ENCODE measurements at regions not wholly inside any gene's neighbourhood (a gene's known extent, or its start where the extent isn't known, plus 50 kb on each side); places are given as distances from the start of the nearest gene placed in this dataset.

DNA sequence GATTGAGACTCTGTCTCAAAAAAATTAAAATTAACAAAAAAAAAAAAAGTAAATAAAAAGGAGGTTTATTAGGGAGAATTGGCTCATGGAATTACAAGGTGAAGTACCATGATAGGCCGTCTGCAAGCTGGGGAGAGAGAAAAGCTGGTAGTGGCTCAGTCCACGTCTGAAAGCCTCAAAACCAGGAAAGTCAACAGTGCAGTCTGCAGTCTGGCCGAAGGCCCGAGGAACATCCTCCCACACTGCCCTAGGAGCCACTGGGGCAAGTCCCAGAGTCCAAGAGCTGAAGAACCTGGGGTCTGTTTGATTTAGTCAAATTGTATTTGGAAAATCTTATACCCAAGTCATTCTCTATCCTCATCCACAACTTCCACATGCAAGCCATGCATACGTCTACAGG is 59.0 kb upstream of the RAB18 start:
- Histone ChIP-seq H3K9ac (ENCODE audit: low read length) (no peak overlapping the region), H2AFZ (ENCODE audit: low read length) (no peak overlapping the region), H3K4me2 (ENCODE audit: low read depth, low read length) (no peak overlapping the region), H3K79me2 (ENCODE audit: low read length) (no peaks in the 10 kb centered on the region), H3K4me3 (ENCODE audit: low read length) (no peak overlapping the region), H3K27me3 (replicated peaks; ENCODE audit: insufficient read depth, low read length) (no peaks in the 10 kb centered on the region), H3F3A (ENCODE audit: insufficient read depth, low read length) (no peaks in the 10 kb centered on the region), H3K9me3 (replicated peaks; ENCODE audit: insufficient read depth, low read length) (no peaks in the 10 kb centered on the region), H3K9me2 (replicated peaks; ENCODE audit: insufficient read depth, low read length) (no peaks in the 10 kb centered on the region), H4K20me1 (ENCODE audit: insufficient read depth, low read length) (no peaks in the 10 kb centered on the region), H3K4me1 (ENCODE audit: low read length) (no peaks in the 10 kb centered on the region), H3K36me3 (replicated peaks; ENCODE audit: insufficient read depth, low read length) (no peaks in the 10 kb centered on the region), H3K27ac (ENCODE audit: low read length) (no peak overlapping the region)
- no peak for DNase-seq
- no peak for TF ChIP-seq EZH2phosphoT487 (IDR thresholded peaks at IDR 0.05; ENCODE audit: low read length)
- no peak for TF ChIP-seq EZH2 (optimal IDR thresholded peaks at IDR 0.05; ENCODE audit: low read depth, low read length)
- TF ChIP-seq, protein P1, sequence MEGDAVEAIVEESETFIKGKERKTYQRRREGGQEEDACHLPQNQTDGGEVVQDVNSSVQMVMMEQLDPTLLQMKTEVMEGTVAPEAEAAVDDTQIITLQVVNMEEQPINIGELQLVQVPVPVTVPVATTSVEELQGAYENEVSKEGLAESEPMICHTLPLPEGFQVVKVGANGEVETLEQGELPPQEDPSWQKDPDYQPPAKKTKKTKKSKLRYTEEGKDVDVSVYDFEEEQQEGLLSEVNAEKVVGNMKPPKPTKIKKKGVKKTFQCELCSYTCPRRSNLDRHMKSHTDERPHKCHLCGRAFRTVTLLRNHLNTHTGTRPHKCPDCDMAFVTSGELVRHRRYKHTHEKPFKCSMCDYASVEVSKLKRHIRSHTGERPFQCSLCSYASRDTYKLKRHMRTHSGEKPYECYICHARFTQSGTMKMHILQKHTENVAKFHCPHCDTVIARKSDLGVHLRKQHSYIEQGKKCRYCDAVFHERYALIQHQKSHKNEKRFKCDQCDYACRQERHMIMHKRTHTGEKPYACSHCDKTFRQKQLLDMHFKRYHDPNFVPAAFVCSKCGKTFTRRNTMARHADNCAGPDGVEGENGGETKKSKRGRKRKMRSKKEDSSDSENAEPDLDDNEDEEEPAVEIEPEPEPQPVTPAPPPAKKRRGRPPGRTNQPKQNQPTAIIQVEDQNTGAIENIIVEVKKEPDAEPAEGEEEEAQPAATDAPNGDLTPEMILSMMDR (IDR thresholded peaks at IDR 0.05; ENCODE audit: low read length): no peak

DNA sequence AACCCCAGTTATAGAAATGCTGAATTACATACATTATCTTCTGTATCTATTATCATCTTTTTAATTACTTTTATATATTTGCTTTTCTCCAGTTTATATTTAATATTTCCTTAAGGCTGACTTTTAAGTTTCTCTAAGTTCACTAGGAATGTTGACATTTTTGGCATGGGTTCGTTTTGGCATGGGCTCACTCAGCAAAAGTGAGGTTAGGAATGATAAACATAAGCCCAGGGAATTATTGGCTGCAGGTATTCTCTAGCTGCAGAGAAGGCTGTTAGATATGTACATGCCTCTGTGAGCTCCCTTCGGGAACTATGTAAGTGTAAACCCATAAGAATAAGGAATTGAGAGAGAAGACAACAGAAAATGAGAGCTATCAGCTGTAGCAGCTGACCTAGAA is 63.6 kb upstream of the RAB18 start:
- H3K9me2 ChIP-seq (replicated peaks; ENCODE audit: insufficient read depth, low read length): no peaks in the 10 kb centered on the region
- H3K27me3 ChIP-seq (replicated peaks; ENCODE audit: insufficient read depth, low read length): no peaks in the 10 kb centered on the region
- H3K4me1 ChIP-seq (ENCODE audit: low read length): no peaks in the 10 kb centered on the region
- H3K27ac ChIP-seq (ENCODE audit: low read length): no peak overlapping the region
- H3K36me3 ChIP-seq (replicated peaks; ENCODE audit: insufficient read depth, low read length): no peaks in the 10 kb centered on the region
- H3K4me2 ChIP-seq (ENCODE audit: low read depth, low read length): no peak overlapping the region
- DNase-seq: no peak
- no peak overlapping the region for H3K9ac ChIP-seq (ENCODE audit: low read length)
- H3K9me3 ChIP-seq (replicated peaks; ENCODE audit: insufficient read depth, low read length): no peaks in the 10 kb centered on the region
- no peak overlapping the region for H2AFZ ChIP-seq (ENCODE audit: low read length)
- H3K4me3 ChIP-seq (ENCODE audit: low read length): no peak overlapping the region
- H3K79me2 ChIP-seq (ENCODE audit: low read length): no peaks in the 10 kb centered on the region
- H4K20me1 ChIP-seq (ENCODE audit: insufficient read depth, low read length): no peaks in the 10 kb centered on the region
- TF ChIP-seq, protein P1 (IDR thresholded peaks at IDR 0.05; ENCODE audit: low read length): no peak
- TF ChIP-seq EZH2 (optimal IDR thresholded peaks at IDR 0.05; ENCODE audit: low read depth, low read length): no peak
- TF ChIP-seq EZH2phosphoT487 (IDR thresholded peaks at IDR 0.05; ENCODE audit: low read length): no peak
- H3F3A ChIP-seq (ENCODE audit: insufficient read depth, low read length): no peaks in the 10 kb centered on the region

DNA sequence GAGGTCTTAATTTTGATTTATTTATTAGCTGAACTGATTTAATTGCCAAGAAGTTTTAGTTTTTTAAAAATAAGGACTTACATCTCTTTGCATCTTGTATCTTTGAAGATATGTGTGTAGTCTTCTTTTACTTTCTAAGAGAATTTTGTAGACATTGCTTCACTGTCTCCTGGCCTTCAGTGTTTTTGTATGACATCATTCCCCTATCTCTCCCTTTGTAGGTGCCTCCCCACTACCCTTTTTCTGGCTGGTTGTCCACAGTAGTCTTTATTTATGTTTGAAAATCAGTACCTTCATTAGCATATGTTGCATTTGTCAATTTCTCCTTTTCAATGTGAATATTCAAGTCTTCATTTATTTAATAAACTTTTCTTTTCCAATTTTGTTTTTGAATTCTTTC is 64.1 kb upstream of the RAB18 start:
- no peak overlapping the region for H3K27ac ChIP-seq (ENCODE audit: low read length)
- H3K4me1 ChIP-seq (ENCODE audit: low read length): no peaks in the 10 kb centered on the region
- H2AFZ ChIP-seq (ENCODE audit: low read length): no peak overlapping the region
- H3K36me3 ChIP-seq (replicated peaks; ENCODE audit: insufficient read depth, low read length): no peaks in the 10 kb centered on the region
- TF ChIP-seq EZH2 (optimal IDR thresholded peaks at IDR 0.05; ENCODE audit: low read depth, low read length) (no peak), EZH2phosphoT487 (IDR thresholded peaks at IDR 0.05; ENCODE audit: low read length) (no peak)
- TF ChIP-seq, protein P1 (IDR thresholded peaks at IDR 0.05; ENCODE audit: low read length): no peak
- no peak overlapping the region for H3K4me2 ChIP-seq (ENCODE audit: low read depth, low read length)
- H3K79me2 ChIP-seq (ENCODE audit: low read length): no peaks in the 10 kb centered on the region
- no peak for DNase-seq
- no peaks in the 10 kb centered on the region for H3K27me3 ChIP-seq (replicated peaks; ENCODE audit: insufficient read depth, low read length)
- H3F3A ChIP-seq (ENCODE audit: insufficient read depth, low read length): no peaks in the 10 kb centered on the region
- no peaks in the 10 kb centered on the region for H3K9me3 ChIP-seq (replicated peaks; ENCODE audit: insufficient read depth, low read length)
- H3K9ac ChIP-seq (ENCODE audit: low read length): no peak overlapping the region
- no peak overlapping the region for H3K4me3 ChIP-seq (ENCODE audit: low read length)
- no peaks in the 10 kb centered on the region for H3K9me2 ChIP-seq (replicated peaks; ENCODE audit: insufficient read depth, low read length)
- H4K20me1 ChIP-seq (ENCODE audit: insufficient read depth, low read length): no peaks in the 10 kb centered on the region

Measured in MM.1S (cell line).